Mesenchymal stem cell (in vitro differentiated cells and primary cell): ENCODE measurements at regions not wholly inside any gene's neighbourhood (a gene's known extent, or its start where the extent isn't known, plus 50 kb on each side); places are given as distances from the start of the nearest gene placed in this dataset.

Experiments used
- DNase-seq: peaks from one replicate; pipeline ENCODE4 v3.0.0-alpha.2; 2013
- H2AFZ ChIP-seq: one replicate; pipeline ENCODE4 v1.6.1; 2013; ENCODE audit warnings: low read depth, mild to moderate bottlenecking, control low read depth, inconsistent platforms, low read length, moderate library complexity
- H2AK5ac ChIP-seq: 2 replicates; pipeline ENCODE4 v1.6.1; 2013; ENCODE audit warnings: low read length, moderate library complexity, mild to moderate bottlenecking, inconsistent platforms; ENCODE audit not compliant: severe bottlenecking
- H2BK120ac ChIP-seq: one replicate; pipeline ENCODE4 v1.6.1; 2013; ENCODE audit warnings: low read depth, mild to moderate bottlenecking, inconsistent platforms, low read length, moderate library complexity
- H2BK12ac ChIP-seq, 2 experiments: one replicate each; pipeline ENCODE4 v1.6.1; 2013; ENCODE audit warnings: inconsistent platforms in 2 of 2, low read length in 2 of 2, mild to moderate bottlenecking in 2 of 2, moderate library complexity in 2 of 2, control low read depth in 1 of 2
- H2BK15ac ChIP-seq: one replicate; pipeline ENCODE4 v1.6.1; 2013; ENCODE audit warnings: mild to moderate bottlenecking, low read depth, inconsistent platforms; ENCODE audit not compliant: poor library complexity, severe bottlenecking
- H2BK5ac ChIP-seq: 2 replicates; pipeline ENCODE4 v1.6.1; 2013; ENCODE audit warnings: low read depth, mild to moderate bottlenecking, low read length, control low read depth, inconsistent platforms; ENCODE audit not compliant: poor library complexity, severe bottlenecking
- H3K14ac ChIP-seq, 2 experiments: one replicate each; pipeline ENCODE4 v1.6.1; 2013; ENCODE audit warnings: inconsistent platforms in 2 of 2, low read length in 2 of 2, control low read depth in 1 of 2, mild to moderate bottlenecking in 1 of 2, moderate library complexity in 1 of 2
- H3K18ac ChIP-seq, 2 experiments: one replicate each; pipeline ENCODE4 v1.6.1; 2013; ENCODE audit warnings: inconsistent platforms in 2 of 2, low read length in 2 of 2, control low read depth in 1 of 2, low read depth in 1 of 2, mild to moderate bottlenecking in 1 of 2
- H3K23ac ChIP-seq, 2 experiments: one replicate each; pipeline ENCODE4 v1.6.1; 2013; ENCODE audit warnings: inconsistent platforms in 2 of 2, low read length in 2 of 2, mild to moderate bottlenecking in 2 of 2, moderate library complexity in 2 of 2, control low read depth in 1 of 2
- H3K27ac ChIP-seq: 2 replicates; pipeline ENCODE4 v1.5.1; 2013; ENCODE audit warnings: mild to moderate bottlenecking, moderate library complexity, low read length, control low read depth, inconsistent platforms; ENCODE audit not compliant: poor library complexity, severe bottlenecking
- H3K27me3 ChIP-seq, 2 experiments: 2 replicates each; pipeline versions ENCODE4 v1.6.1 to v1.7.0; 2013; ENCODE audit warnings: low read length in 2 of 2, mild to moderate bottlenecking in 2 of 2, moderate library complexity in 2 of 2, control low read depth in 1 of 2, inconsistent platforms in 1 of 2; ENCODE audit not compliant: control insufficient read depth in 1 of 2, insufficient read depth in 1 of 2
- H3K36me3 ChIP-seq, 2 experiments: 2 replicates each; pipeline versions ENCODE4 v1.6.1 to v1.7.0; 2013; ENCODE audit warnings: low read length in 2 of 2, control low read depth in 1 of 2, inconsistent platforms in 1 of 2, low read depth in 1 of 2, mild to moderate bottlenecking in 1 of 2; ENCODE audit not compliant: insufficient read depth in 2 of 2, control insufficient read depth in 1 of 2
- H3K4ac ChIP-seq, 2 experiments: one replicate each; pipeline ENCODE4 v1.6.1; 2013; ENCODE audit warnings: inconsistent platforms in 2 of 2, low read length in 2 of 2, mild to moderate bottlenecking in 2 of 2, moderate library complexity in 2 of 2, control low read depth in 1 of 2, low read depth in 1 of 2
- H3K4me1 ChIP-seq: 2 replicates; pipeline ENCODE4 v1.6.1; 2013; ENCODE audit warnings: low read depth, low read length, control low read depth; ENCODE audit not compliant: control insufficient read depth, insufficient read depth
- H3K4me2 ChIP-seq: 2 replicates; pipeline ENCODE4 v1.6.1; 2013; ENCODE audit warnings: low read length, mild to moderate bottlenecking, inconsistent platforms; ENCODE audit not compliant: poor library complexity, severe bottlenecking
- H3K4me3 ChIP-seq, 2 experiments: 2 replicates each; pipeline versions ENCODE4 v1.5.1 to v1.7.0; 2013; ENCODE audit warnings: low read length in 2 of 2, mild to moderate bottlenecking in 2 of 2, control low read depth in 1 of 2, low read depth in 1 of 2; ENCODE audit not compliant: insufficient read depth in 1 of 2
- H3K79me1 ChIP-seq: replicated peaks from 2 replicates; pipeline ENCODE4 v1.6.1; 2013; ENCODE audit warnings: mild to moderate bottlenecking, control low read depth, low read length, inconsistent platforms; ENCODE audit not compliant: poor library complexity, severe bottlenecking
- H3K9ac ChIP-seq: 2 replicates; pipeline ENCODE4 v1.7.0; 2013; ENCODE audit warnings: mild to moderate bottlenecking, low read length, moderate library complexity
- H3K9me3 ChIP-seq: 2 replicates; pipeline ENCODE4 v1.7.0; 2013; ENCODE audit warnings: mild to moderate bottlenecking, low read length; ENCODE audit not compliant: control insufficient read depth
- H4K8ac ChIP-seq: one replicate; pipeline ENCODE4 v1.6.1; 2013; ENCODE audit warnings: inconsistent platforms, mild to moderate bottlenecking, low read length, moderate library complexity
- H4K91ac ChIP-seq: one replicate; pipeline ENCODE4 v1.6.1; 2013; ENCODE audit warnings: mild to moderate bottlenecking, low read length, inconsistent platforms
- WGBS: methylation state at CpG from one replicate; pipeline ENCODE4 v1.1.7; 2013; ENCODE audit warnings: mixed read lengths; 5-methylcytosine and 5-hydroxymethylcytosine counted together

- Histone ChIP-seq H3K27me3 (peaks cover 0 to 25% of the 10 kb centered on the region in 2 experiments), H3K4ac (no peak overlapping the region), H3K14ac (no peak overlapping the region), H2AK5ac (no peak overlapping the region), H2BK12ac (no peak overlapping the region), H3K9ac (no peak overlapping the region), H3K23ac (no peak overlapping the region), H2AFZ (no peak overlapping the region), H4K8ac (no peak overlapping the region), H3K27ac (no peak overlapping the region), H3K79me1 (no peaks in the 10 kb centered on the region), H2BK120ac (no peak overlapping the region), H3K18ac (no peak overlapping the region), H4K91ac (no peak overlapping the region), H3K4me2 (no peak overlapping the region), H2BK15ac (no peak overlapping the region), H2BK5ac (no peak overlapping the region), H3K4me1 (peaks cover 3% of the 10 kb centered on the region), H3K4me3 (no peak overlapping the region), H3K9me3 (peaks cover 9% of the 10 kb centered on the region), H3K36me3 (no peaks in the 10 kb centered on the region)
- WGBS, result 83% methylated on average over 14 of the region's 15 CpGs
- no peak for DNase-seq
Observed at GRCh38 chr17:65366102-65366844, 195.2 kb downstream of the AXIN2 start.

GRCh38 chr17:65365169-65365568 lies 196.3 kb downstream of the AXIN2 start:
- 55% methylated on average over 10 of the region's 11 CpGs for WGBS
- no peak overlapping the region for H3K4me2 ChIP-seq
- no peak overlapping the region for H3K23ac ChIP-seq
- peaks cover 9% of the 10 kb centered on the region for H3K9me3 ChIP-seq
- peaks cover 3% of the 10 kb centered on the region for H3K4me1 ChIP-seq
- H3K18ac ChIP-seq, result no peak overlapping the region
- H3K14ac ChIP-seq, result no peak overlapping the region
- H2BK120ac ChIP-seq, result no peak overlapping the region
- H3K4ac ChIP-seq, result no peak overlapping the region
- H3K36me3 ChIP-seq, result no peaks in the 10 kb centered on the region
- H3K27ac ChIP-seq, result no peak overlapping the region
- no peak overlapping the region for H2BK12ac ChIP-seq
- no peaks in the 10 kb centered on the region for H3K79me1 ChIP-seq
- H3K9ac ChIP-seq, result no peak overlapping the region
- H2BK5ac ChIP-seq, result no peak overlapping the region
- H2BK15ac ChIP-seq, result no peak overlapping the region
- H3K4me3 ChIP-seq, result no peak overlapping the region
- peaks cover 0 to 18% of the 10 kb centered on the region in 2 experiments for H3K27me3 ChIP-seq
- H4K91ac ChIP-seq, result no peak overlapping the region
- no peak overlapping the region for H2AK5ac ChIP-seq
- DNase-seq, result no peak
- H4K8ac ChIP-seq, result no peak overlapping the region
- no peak overlapping the region for H2AFZ ChIP-seq

- Histone ChIP-seq H3K79me1 (no peaks in the 10 kb centered on the region), H3K18ac (no peak overlapping the region), H2BK15ac (no peak overlapping the region), H3K14ac (no peak overlapping the region), H2BK120ac (no peak overlapping the region), H3K27ac (no peak overlapping the region), H2AFZ (no peak overlapping the region), H3K36me3 (no peaks in the 10 kb centered on the region), H3K27me3 (peaks cover 0 to 18% of the 10 kb centered on the region in 2 experiments), H2BK5ac (no peak overlapping the region), H3K4me3 (no peak overlapping the region), H2AK5ac (no peak overlapping the region), H3K4me1 (peaks cover 3% of the 10 kb centered on the region), H3K4me2 (no peak overlapping the region), H2BK12ac (no peak overlapping the region), H4K8ac (no peak overlapping the region), H3K4ac (no peak overlapping the region), H3K9ac (no peak overlapping the region), H3K23ac (no peak overlapping the region), H4K91ac (no peak overlapping the region), H3K9me3 (peaks cover 9% of the 10 kb centered on the region)
- no peak for DNase-seq
- WGBS, result 82% methylated on average over 7 of the region's 7 CpGs
Observed at GRCh38 chr17:65364438-65364837, 197.0 kb downstream of the AXIN2 start.

GRCh38 chr17:65362826-65363225 lies 198.6 kb downstream of the AXIN2 start:
- H3K9me3 ChIP-seq, result peaks cover 9% of the 10 kb centered on the region
- no peak overlapping the region for H2BK12ac ChIP-seq
- no peak overlapping the region for H3K23ac ChIP-seq
- H3K36me3 ChIP-seq, result no peaks in the 10 kb centered on the region
- no peak overlapping the region for H3K27ac ChIP-seq
- no peak overlapping the region for H4K8ac ChIP-seq
- no peak overlapping the region for H3K18ac ChIP-seq
- no peak overlapping the region for H2BK5ac ChIP-seq
- H2AK5ac ChIP-seq, result no peak overlapping the region
- no peak overlapping the region for H2BK120ac ChIP-seq
- H3K4me3 ChIP-seq, result no peak overlapping the region
- no peak overlapping the region for H3K14ac ChIP-seq
- no peak overlapping the region for H4K91ac ChIP-seq
- H3K4ac ChIP-seq, result no peak overlapping the region
- DNase-seq, result no peak
- peaks cover 0 to 10% of the 10 kb centered on the region in 2 experiments for H3K27me3 ChIP-seq
- no peak overlapping the region for H3K9ac ChIP-seq
- no peak overlapping the region for H3K4me2 ChIP-seq
- H3K4me1 ChIP-seq, result peaks cover 7% of the 10 kb centered on the region
- WGBS, result no CpG with 5 or more reads among the region's 2 CpGs
- H3K79me1 ChIP-seq, result no peaks in the 10 kb centered on the region
- H2AFZ ChIP-seq, result no peak overlapping the region
- no peak overlapping the region for H2BK15ac ChIP-seq
